HUES6 (cell line): ENCODE measurements at regions not wholly inside any gene's neighbourhood (a gene's known extent, or its start where the extent isn't known, plus 50 kb on each side); places are given as distances from the start of the nearest gene placed in this dataset.

Experiments
- H3K27ac ChIP-seq: 2 replicates; pipeline ENCODE4 v1.7.0; 2013; ENCODE audit warnings: low read depth, mild to moderate bottlenecking, low read length, inconsistent platforms
- H3K27me3 ChIP-seq: 2 replicates; pipeline ENCODE4 v1.6.1; 2013; ENCODE audit warnings: low read length; ENCODE audit not compliant: control insufficient read depth, insufficient read depth
- H3K36me3 ChIP-seq: 2 replicates; pipeline ENCODE4 v1.6.1; 2013; ENCODE audit warnings: low read length; ENCODE audit not compliant: control insufficient read depth, insufficient read depth
- H3K4me1 ChIP-seq: 2 replicates; pipeline ENCODE4 v1.6.1; 2013; ENCODE audit warnings: low read length; ENCODE audit not compliant: control insufficient read depth, insufficient read depth
- H3K4me3 ChIP-seq: 2 replicates; pipeline ENCODE4 v1.5.1; 2013; ENCODE audit warnings: low read depth, low read length
- H3K9ac ChIP-seq: one replicate; pipeline ENCODE4 v1.6.1; 2013; ENCODE audit warnings: mild to moderate bottlenecking, low read length
- H3K9me3 ChIP-seq: 2 replicates; pipeline ENCODE4 v1.6.1; 2013; ENCODE audit warnings: low read depth, low read length; ENCODE audit not compliant: control insufficient read depth, insufficient read depth

GRCh38 chr5:179438461-179438860 is 93.2 kb upstream of the ADAMTS2 start:
- Histone ChIP-seq H3K9me3 (peaks cover 4% of the 10 kb centered on the region; the same call in 1 of the 2 replicates), H3K27ac (no peak overlapping the region), H3K36me3 (no peaks in the 10 kb centered on the region), H3K4me3 (no peak overlapping the region), H3K9ac (no peak overlapping the region), H3K4me1 (no peaks in the 10 kb centered on the region; the same call in 1 of the 2 replicates), H3K27me3 (no peaks in the 10 kb centered on the region)

DNA sequence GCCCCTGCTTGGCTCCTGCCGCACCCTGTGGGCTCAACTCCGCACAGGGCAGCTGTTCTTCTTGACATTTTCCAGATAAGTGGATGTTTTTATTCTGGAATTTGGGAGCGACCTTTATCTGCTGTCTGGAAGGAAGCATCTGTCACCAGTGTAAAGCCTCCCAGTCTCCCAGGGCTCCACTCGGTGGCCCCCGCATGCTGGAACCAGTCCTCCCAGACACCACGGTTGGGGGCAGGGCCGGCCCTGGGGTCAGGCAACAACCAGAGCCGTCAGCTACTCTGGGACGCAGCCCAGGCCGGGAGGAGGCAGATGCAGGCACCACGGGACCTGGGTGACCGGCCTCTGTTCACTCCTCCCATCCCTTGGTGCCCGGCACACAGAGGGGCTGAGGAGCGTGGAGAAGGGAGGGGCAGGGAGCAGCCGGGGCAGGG is 92.8 kb upstream of the ADAMTS2 start:
- no peak overlapping the region; the same call in 1 of the 2 replicates for H3K27ac ChIP-seq
- no peaks in the 10 kb centered on the region; the same call in 1 of the 2 replicates for H3K4me1 ChIP-seq
- no peak overlapping the region for H3K4me3 ChIP-seq
- peaks cover 5% of the 10 kb centered on the region; the same call in 1 of the 2 replicates for H3K9me3 ChIP-seq
- no peaks in the 10 kb centered on the region for H3K27me3 ChIP-seq
- H3K36me3 ChIP-seq = no peaks in the 10 kb centered on the region
- no peak overlapping the region for H3K9ac ChIP-seq

DNA sequence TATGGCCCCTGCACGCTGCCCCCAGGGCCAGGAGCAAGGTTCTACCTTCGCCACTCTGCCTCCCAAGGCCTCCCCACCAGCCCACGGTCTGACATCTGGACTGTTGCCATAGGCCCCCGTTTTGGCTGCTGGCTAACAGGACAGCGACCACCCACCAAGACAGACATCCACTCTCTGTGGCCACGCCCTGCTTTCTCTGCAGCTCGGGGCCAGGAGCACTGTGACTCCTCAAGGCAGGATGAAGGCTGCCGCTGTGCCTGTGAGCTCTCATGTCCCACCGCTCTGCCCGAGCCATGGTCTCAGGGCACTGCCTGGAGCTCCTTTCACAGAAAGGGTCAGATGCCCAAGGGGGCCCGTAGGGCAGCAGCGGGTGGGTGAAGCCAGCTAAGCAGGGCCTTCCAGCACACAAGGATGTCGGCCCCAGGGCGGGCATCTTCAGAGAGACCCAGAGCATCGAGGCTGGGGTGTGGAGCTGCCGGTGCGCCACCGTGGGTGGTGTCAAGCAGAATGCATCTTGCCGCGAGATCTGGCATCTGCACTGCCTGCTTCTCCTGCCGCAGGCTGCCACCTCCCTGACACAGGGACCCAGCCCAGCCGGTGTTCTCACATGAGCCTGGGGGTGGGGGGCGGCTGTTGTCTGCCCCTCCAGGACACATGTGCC is 92.2 kb upstream of the ADAMTS2 start:
- H3K27me3 ChIP-seq = no peaks in the 10 kb centered on the region
- no peak overlapping the region; the same call in 1 of the 2 replicates for H3K27ac ChIP-seq
- H3K36me3 ChIP-seq = no peaks in the 10 kb centered on the region
- no peak overlapping the region for H3K9ac ChIP-seq
- H3K4me3 ChIP-seq = no peak overlapping the region
- no peaks in the 10 kb centered on the region; the same call in 1 of the 2 replicates for H3K4me1 ChIP-seq
- peaks cover 6% of the 10 kb centered on the region; the same call in 1 of the 2 replicates for H3K9me3 ChIP-seq

- H3K4me1 ChIP-seq = no peaks in the 10 kb centered on the region; the same call in 1 of the 2 replicates
- H3K9ac ChIP-seq = no peak overlapping the region
- peaks cover 2% of the 10 kb centered on the region; the same call in 1 of the 2 replicates for H3K9me3 ChIP-seq
- no peak overlapping the region for H3K4me3 ChIP-seq
- H3K36me3 ChIP-seq = no peaks in the 10 kb centered on the region
- H3K27ac ChIP-seq = no peak overlapping the region
- no peaks in the 10 kb centered on the region for H3K27me3 ChIP-seq
These were observed 91.3 kb upstream of the ADAMTS2 start for GRCh38 chr5:179436321-179437122.

DNA sequence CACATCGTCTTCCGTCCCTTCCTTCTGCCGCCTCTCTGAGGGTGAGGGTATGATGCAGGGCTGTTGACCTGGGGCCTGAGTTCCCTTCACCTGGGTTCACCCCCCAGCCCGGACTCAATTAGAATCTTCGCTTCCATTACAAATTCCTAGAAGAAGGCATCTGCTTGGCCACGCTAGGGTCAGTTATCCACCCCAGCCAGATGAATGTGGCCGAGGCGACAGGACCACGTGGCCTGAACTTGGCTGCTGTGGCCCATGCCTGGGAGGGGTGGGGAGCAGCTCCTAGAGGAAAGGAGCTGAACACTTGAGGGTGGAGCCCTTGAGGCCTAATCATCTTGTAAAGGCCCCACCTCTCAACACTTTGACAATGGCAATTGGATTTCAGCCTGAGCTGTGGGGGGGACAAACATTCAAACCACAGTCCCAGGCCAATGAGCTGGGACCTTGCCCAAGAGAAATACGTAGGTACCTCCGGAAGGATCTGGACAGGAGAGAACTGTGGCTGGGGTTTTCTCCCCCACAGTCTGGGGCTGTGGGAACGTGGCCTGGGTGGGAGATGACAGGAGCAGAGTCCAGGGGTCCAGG is 90.6 kb upstream of the ADAMTS2 start:
- H3K36me3 ChIP-seq = no peaks in the 10 kb centered on the region
- H3K9ac ChIP-seq = no peak overlapping the region
- H3K9me3 ChIP-seq = peaks cover 5% of the 10 kb centered on the region; the same call in 1 of the 2 replicates
- no peak overlapping the region for H3K4me3 ChIP-seq
- no peaks in the 10 kb centered on the region; the same call in 1 of the 2 replicates for H3K4me1 ChIP-seq
- no peaks in the 10 kb centered on the region for H3K27me3 ChIP-seq
- no peak overlapping the region for H3K27ac ChIP-seq

DNA sequence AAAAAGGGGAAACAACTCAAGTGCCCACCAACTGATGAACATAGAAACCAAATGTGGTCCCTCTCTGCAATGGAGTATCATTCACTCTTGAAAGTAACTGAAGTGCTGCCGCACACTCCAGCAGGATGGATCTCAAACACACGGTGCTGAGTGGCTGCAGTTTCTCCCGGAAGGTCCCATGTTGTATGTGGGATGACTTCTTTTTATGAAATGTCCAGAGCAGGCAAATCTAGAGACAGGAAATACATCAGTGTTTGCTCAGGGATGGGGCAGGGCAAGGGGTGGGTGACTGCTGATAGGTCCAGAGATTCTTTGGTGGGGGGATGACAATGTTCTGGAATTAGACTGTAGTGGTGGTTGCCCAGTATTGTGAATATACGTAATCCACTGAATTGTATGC is 89.9 kb upstream of the ADAMTS2 start:
- Histone ChIP-seq H3K27ac (no peak overlapping the region), H3K36me3 (no peaks in the 10 kb centered on the region), H3K9me3 (peaks cover 5% of the 10 kb centered on the region; the same call in 1 of the 2 replicates), H3K9ac (no peak overlapping the region), H3K4me1 (no peaks in the 10 kb centered on the region; the same call in 1 of the 2 replicates), H3K27me3 (no peaks in the 10 kb centered on the region), H3K4me3 (no peak overlapping the region)

DNA sequence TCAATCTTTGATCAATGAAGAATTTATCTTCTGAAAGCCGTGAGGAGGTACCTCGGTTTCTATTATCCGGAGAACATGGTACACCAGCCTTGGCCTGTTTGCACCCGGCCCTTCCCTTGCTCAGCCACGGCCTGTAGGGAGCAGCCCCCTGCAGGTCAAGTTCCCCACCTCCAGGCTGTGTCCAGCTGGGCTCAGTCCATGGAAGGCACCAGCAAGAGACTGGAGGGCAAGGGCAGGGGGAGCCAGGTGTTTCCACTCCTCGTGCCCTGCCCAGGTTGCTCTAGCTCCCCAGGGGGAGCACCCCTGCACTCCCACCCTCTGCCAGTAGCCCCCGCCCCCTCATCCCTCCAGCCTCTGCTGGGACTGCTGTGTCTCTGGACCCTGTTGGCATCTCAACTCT is 87.3 kb upstream of the ADAMTS2 start:
- no peaks in the 10 kb centered on the region; the same call in 1 of the 2 replicates for H3K4me1 ChIP-seq
- H3K9ac ChIP-seq = no peak overlapping the region
- no peaks in the 10 kb centered on the region for H3K27me3 ChIP-seq
- H3K36me3 ChIP-seq = no peaks in the 10 kb centered on the region
- no peak overlapping the region for H3K27ac ChIP-seq
- H3K9me3 ChIP-seq = peaks cover 5% of the 10 kb centered on the region; the same call in 1 of the 2 replicates
- no peak overlapping the region for H3K4me3 ChIP-seq

DNA sequence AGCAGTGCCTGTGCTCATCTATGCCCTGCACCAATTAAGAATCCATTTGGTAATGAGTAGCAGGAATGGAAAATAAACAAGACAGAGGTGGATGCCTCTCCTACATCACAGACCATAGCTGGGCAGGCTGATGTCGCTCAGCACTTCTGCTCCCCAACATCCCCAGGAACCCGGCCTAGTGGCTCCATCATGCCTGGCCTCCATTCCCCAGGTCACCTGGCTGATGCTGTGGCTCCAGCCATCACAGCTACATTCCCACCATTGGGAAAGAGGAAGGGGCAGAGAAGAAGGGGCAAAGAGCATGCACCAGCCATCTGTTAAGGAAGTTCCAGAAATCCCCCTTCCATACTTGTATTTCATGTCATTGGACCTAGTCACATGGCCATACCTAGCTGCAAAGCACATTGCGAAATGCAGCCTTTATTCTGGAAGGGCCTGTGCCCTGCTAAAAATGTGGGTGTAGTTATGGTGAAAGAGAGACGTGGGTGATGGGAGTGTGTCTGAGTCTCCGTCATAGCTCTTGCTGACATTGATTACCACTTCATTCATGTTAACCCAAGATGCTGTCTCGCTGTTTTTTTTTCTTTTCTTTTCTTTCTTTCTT is 86.1 kb upstream of the ADAMTS2 start:
- H3K9me3 ChIP-seq = peaks cover 5% of the 10 kb centered on the region; the same call in 1 of the 2 replicates

GRCh38 chr5:179430193-179431175 is 85.2 kb upstream of the ADAMTS2 start:
- H3K4me1 ChIP-seq = no peaks in the 10 kb centered on the region
- H3K27ac ChIP-seq = no peak overlapping the region
- H3K9me3 ChIP-seq = peaks cover 5% of the 10 kb centered on the region; the same call in 1 of the 2 replicates
- no peak overlapping the region for H3K9ac ChIP-seq
- H3K36me3 ChIP-seq = no peaks in the 10 kb centered on the region
- no peaks in the 10 kb centered on the region for H3K27me3 ChIP-seq
- no peak overlapping the region for H3K4me3 ChIP-seq

More for the DNA sequence above, 86.1 kb upstream of the ADAMTS2 start:
- Histone ChIP-seq H3K9ac (no peak overlapping the region), H3K36me3 (no peaks in the 10 kb centered on the region), H3K4me1 (no peaks in the 10 kb centered on the region), H3K27ac (no peak overlapping the region), H3K27me3 (no peaks in the 10 kb centered on the region), H3K4me3 (no peak overlapping the region)

GRCh38 chr5:179427676-179428056 is 82.4 kb upstream of the ADAMTS2 start:
- H3K27me3 ChIP-seq = no peaks in the 10 kb centered on the region
- no peaks in the 10 kb centered on the region for H3K4me1 ChIP-seq
- peaks cover 3% of the 10 kb centered on the region; the same call in 1 of the 2 replicates for H3K9me3 ChIP-seq
- no peak overlapping the region for H3K9ac ChIP-seq
- H3K4me3 ChIP-seq = no peak overlapping the region
- no peaks in the 10 kb centered on the region for H3K36me3 ChIP-seq
- H3K27ac ChIP-seq = no peak overlapping the region
